ENCODE measurements at regions not wholly inside any gene's neighbourhood (a gene's known extent, or its start where the extent isn't known, plus 50 kb on each side); places are given as distances from the start of the nearest gene placed in this dataset.

GRCh38 chr20:23159256-23159946 is 73.3 kb upstream of the CD93 start:
- TF ChIP-seq CTCF (conservative IDR thresholded peaks at IDR 0.05 in 1 of 2, IDR thresholded peaks at IDR 0.05 in 1 of 2; ENCODE audit: extremely low read depth in 1 of 2, insufficient read depth in 1 of 2, low read depth in 1 of 2, low read length in 2 of 2) (no peak), EZH2 (IDR thresholded peaks at IDR 0.05; ENCODE audit: borderline replicate concordance, low read length) (no peak)

Data from mammary epithelial cell (primary cell).